ENCODE measurements at regions not wholly inside any gene's neighbourhood (a gene's known extent, or its start where the extent isn't known, plus 50 kb on each side); places are given as distances from the start of the nearest gene placed in this dataset.

DNA sequence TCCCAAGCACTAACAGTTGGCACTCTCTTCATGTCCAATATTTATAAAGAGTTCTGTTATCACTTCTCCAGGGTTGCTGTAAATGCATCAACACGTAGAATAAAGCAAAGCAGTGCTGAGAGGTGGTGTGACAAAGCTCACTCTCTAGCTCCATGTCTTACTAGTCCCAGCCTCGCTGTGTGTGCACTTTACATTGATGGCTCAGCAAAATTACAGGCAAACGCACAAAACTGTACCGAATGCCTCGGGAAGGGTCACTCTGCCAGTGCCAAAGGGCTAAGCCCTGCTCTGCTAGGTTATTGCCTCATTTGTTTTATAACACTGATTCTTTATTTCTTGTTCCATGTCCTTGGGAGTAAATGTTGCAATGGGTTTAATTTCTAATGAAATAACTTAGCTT is 1005.9 kb upstream of the WWC1 start:
- no peak for ATAC-seq
- TF ChIP-seq OSR1 (CRISPR knock-in tag; IDR thresholded peaks at IDR 0.05) (no peak), TOX (CRISPR knock-in tag; IDR thresholded peaks at IDR 0.05; ENCODE audit: borderline replicate concordance) (no peak), CSDC2 (CRISPR knock-in tag; IDR thresholded peaks at IDR 0.05) (no peak)

DNA sequence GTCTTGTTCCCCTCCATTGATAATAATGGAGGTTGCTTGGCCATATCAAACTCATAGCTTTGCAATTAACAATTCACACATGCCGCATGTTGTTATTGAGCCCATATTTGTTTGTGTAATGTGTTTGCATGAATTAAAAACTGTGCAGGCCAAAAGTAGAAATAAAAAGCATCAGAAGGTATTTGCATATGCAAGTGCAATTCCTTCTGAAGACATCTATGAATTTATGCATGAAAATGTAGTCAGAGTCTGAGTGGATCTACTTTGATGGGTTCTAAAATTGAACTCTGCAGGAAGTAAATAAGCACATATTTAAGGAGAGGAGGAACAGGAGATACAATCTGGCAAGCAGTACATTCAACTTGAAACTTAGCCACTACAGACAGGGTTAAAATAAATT is 1004.6 kb upstream of the WWC1 start:
- ATAC-seq, result no peak

DNA sequence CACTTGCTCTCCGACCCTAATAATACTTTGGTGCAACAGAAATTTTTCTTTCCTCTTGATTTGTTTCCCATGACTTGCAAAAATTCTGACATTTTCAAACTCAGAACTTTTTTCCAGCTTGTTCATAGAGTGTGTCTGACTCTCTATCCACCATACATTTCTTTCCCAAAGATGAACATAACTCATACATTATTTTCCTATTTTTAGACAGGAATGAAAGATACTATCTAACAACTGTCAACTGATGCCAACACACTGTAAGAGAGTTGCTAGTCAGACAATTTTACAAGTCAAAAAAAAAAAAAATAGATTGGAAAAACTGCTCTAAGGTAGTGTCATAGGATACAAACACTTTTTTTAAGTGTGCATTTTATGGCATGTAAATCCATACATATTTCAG is 1001.0 kb upstream of the WWC1 start:
- no peak for ATAC-seq

More for the DNA sequence above, 1004.6 kb upstream of the WWC1 start:
- TF ChIP-seq ZFP30 (CRISPR knock-in tag; IDR thresholded peaks at IDR 0.05) (no peak), OSR1 (CRISPR knock-in tag; IDR thresholded peaks at IDR 0.05) (no peak), CSDC2 (CRISPR knock-in tag; IDR thresholded peaks at IDR 0.05) (no peak), ARNTL (CRISPR knock-in tag; IDR thresholded peaks at IDR 0.05; ENCODE audit: borderline replicate concordance, low read depth) (no peak)
- TF ChIP-seq, protein P1, sequence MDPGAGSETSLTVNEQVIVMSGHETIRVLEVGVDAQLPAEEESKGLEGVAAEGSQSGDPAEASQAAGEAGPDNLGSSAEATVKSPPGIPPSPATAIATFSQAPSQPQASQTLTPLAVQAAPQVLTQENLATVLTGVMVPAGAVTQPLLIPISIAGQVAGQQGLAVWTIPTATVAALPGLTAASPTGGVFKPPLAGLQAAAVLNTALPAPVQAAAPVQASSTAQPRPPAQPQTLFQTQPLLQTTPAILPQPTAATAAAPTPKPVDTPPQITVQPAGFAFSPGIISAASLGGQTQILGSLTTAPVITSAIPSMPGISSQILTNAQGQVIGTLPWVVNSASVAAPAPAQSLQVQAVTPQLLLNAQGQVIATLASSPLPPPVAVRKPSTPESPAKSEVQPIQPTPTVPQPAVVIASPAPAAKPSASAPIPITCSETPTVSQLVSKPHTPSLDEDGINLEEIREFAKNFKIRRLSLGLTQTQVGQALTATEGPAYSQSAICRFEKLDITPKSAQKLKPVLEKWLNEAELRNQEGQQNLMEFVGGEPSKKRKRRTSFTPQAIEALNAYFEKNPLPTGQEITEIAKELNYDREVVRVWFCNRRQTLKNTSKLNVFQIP (CRISPR knock-in tag; IDR thresholded peaks at IDR 0.05; ENCODE audit: borderline replicate concordance, low read depth), result no peak

DNA sequence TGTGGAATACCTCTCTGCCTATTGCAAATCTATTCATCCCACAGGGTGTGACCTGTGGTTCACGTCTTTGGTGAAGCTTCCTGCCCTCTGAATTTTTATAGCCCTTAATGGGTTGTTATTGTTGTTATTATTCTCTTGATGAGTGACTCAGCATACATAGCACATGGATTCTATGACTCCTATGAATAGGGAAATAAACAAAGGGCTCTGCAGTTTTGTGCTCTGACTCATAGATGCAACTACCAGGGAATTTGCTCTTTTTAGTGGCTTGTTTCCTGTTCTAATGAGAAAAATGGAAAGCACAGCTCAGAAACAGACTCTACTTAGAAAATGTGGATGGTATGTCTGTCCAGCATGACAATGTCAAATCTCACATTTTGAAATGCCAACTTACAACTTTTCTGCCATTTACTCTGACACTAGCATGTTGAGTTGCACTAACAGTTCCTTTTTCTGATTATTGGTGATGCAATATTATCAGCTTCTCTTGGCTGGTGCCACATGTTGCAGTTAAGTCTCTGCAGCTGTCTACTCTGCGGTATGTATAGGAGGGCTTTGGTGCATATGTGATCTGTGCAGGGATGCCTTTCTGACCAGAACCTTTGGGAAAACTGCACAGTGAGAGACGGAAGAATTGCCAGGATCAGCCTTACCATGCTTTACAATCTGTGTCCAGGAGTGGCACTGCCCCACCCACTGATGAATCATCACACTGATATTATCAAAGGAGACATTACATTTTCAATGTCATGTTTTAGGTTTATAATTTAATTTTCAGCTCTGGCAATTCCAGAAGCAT is 996.4 kb upstream of the WWC1 start:
- TF ChIP-seq ISL1 (CRISPR knock-in tag; IDR thresholded peaks at IDR 0.05) (peak; percentile 44), ZFP3 (CRISPR knock-in tag; IDR thresholded peaks at IDR 0.05) (0 out of 2 replicates have a peak, but pooled peaks have one; percentile 67)
- TF ChIP-seq, protein P2, sequence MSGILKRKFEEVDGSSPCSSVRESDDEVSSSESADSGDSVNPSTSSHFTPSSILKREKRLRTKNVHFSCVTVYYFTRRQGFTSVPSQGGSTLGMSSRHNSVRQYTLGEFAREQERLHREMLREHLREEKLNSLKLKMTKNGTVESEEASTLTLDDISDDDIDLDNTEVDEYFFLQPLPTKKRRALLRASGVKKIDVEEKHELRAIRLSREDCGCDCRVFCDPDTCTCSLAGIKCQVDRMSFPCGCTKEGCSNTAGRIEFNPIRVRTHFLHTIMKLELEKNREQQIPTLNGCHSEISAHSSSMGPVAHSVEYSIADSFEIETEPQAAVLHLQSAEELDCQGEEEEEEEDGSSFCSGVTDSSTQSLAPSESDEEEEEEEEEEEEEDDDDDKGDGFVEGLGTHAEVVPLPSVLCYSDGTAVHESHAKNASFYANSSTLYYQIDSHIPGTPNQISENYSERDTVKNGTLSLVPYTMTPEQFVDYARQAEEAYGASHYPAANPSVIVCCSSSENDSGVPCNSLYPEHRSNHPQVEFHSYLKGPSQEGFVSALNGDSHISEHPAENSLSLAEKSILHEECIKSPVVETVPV (CRISPR knock-in tag; IDR thresholded peaks at IDR 0.05), result no peak
- peak; percentile 95 for ATAC-seq

More for the DNA sequence above, 1001.0 kb upstream of the WWC1 start:
- no peak for TF ChIP-seq ZNF70 (CRISPR knock-in tag; IDR thresholded peaks at IDR 0.05)
- TF ChIP-seq ZNF565 (CRISPR knock-in tag; conservative IDR thresholded peaks at IDR 0.05; ENCODE audit: low read depth), result no peak
- TF ChIP-seq ARNTL (CRISPR knock-in tag; IDR thresholded peaks at IDR 0.05; ENCODE audit: borderline replicate concordance, low read depth), result no peak
- TF ChIP-seq, protein P3, sequence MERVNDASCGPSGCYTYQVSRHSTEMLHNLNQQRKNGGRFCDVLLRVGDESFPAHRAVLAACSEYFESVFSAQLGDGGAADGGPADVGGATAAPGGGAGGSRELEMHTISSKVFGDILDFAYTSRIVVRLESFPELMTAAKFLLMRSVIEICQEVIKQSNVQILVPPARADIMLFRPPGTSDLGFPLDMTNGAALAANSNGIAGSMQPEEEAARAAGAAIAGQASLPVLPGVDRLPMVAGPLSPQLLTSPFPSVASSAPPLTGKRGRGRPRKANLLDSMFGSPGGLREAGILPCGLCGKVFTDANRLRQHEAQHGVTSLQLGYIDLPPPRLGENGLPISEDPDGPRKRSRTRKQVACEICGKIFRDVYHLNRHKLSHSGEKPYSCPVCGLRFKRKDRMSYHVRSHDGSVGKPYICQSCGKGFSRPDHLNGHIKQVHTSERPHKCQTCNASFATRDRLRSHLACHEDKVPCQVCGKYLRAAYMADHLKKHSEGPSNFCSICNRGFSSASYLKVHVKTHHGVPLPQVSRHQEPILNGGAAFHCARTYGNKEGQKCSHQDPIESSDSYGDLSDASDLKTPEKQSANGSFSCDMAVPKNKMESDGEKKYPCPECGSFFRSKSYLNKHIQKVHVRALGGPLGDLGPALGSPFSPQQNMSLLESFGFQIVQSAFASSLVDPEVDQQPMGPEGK (CRISPR knock-in tag; IDR thresholded peaks at IDR 0.05; ENCODE audit: borderline replicate concordance), result no peak
- TF ChIP-seq OSR1 (CRISPR knock-in tag; IDR thresholded peaks at IDR 0.05), result no peak
- no peak for TF ChIP-seq SNAI2 (CRISPR knock-in tag; IDR thresholded peaks at IDR 0.05)
- no peak for TF ChIP-seq ISL1 (CRISPR knock-in tag; IDR thresholded peaks at IDR 0.05)
- no peak for TF ChIP-seq ESRRG (CRISPR knock-in tag; IDR thresholded peaks at IDR 0.05)
- no peak for TF ChIP-seq ZNF8 (CRISPR knock-in tag; IDR thresholded peaks at IDR 0.05)
- TF ChIP-seq, protein P2 (CRISPR knock-in tag; IDR thresholded peaks at IDR 0.05), result no peak

DNA sequence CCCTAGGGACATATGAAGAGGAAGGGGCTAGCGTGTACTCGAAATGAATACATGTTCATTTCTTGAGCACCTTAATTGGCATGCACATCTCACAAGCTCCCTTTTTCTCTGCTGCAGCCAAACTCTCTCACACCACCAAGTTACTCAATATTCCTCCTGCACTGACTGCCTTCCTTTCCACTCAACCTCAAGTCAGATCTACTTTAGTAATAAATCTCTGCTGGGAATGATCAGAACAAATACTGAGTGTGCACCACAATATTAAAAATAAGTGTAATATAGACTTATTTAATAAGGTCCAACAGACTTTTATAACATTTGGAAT is 995.8 kb upstream of the WWC1 start:
- ATAC-seq, result peak; percentile 47
- TF ChIP-seq ISL1 (CRISPR knock-in tag; IDR thresholded peaks at IDR 0.05) (no peak), TCF4 (CRISPR knock-in tag; IDR thresholded peaks at IDR 0.05; ENCODE audit: borderline replicate concordance) (no peak), CSDC2 (CRISPR knock-in tag; IDR thresholded peaks at IDR 0.05) (no peak), RARB (CRISPR knock-in tag; IDR thresholded peaks at IDR 0.05) (no peak), GLIS3 (CRISPR knock-in tag; IDR thresholded peaks at IDR 0.05) (no peak), ZC3H10 (CRISPR knock-in tag; IDR thresholded peaks at IDR 0.05) (no peak)
- TF ChIP-seq, protein P4, sequence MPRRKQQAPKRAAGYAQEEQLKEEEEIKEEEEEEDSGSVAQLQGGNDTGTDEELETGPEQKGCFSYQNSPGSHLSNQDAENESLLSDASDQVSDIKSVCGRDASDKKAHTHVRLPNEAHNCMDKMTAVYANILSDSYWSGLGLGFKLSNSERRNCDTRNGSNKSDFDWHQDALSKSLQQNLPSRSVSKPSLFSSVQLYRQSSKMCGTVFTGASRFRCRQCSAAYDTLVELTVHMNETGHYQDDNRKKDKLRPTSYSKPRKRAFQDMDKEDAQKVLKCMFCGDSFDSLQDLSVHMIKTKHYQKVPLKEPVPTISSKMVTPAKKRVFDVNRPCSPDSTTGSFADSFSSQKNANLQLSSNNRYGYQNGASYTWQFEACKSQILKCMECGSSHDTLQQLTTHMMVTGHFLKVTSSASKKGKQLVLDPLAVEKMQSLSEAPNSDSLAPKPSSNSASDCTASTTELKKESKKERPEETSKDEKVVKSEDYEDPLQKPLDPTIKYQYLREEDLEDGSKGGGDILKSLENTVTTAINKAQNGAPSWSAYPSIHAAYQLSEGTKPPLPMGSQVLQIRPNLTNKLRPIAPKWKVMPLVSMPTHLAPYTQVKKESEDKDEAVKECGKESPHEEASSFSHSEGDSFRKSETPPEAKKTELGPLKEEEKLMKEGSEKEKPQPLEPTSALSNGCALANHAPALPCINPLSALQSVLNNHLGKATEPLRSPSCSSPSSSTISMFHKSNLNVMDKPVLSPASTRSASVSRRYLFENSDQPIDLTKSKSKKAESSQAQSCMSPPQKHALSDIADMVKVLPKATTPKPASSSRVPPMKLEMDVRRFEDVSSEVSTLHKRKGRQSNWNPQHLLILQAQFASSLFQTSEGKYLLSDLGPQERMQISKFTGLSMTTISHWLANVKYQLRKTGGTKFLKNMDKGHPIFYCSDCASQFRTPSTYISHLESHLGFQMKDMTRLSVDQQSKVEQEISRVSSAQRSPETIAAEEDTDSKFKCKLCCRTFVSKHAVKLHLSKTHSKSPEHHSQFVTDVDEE (CRISPR knock-in tag; IDR thresholded peaks at IDR 0.05), result no peak
- TF ChIP-seq, protein P1 (CRISPR knock-in tag; IDR thresholded peaks at IDR 0.05; ENCODE audit: borderline replicate concordance, low read depth), result no peak
- TF ChIP-seq, protein P2 (CRISPR knock-in tag; IDR thresholded peaks at IDR 0.05), result no peak

All from SK-N-SH treated with all-trans-retinoic acid at 6 μM for 48 hours (cell line).